IMR-90 (cell line): ENCODE measurements at regions not wholly inside any gene's neighbourhood (a gene's known extent, or its start where the extent isn't known, plus 50 kb on each side); places are given as distances from the start of the nearest gene placed in this dataset.

ENCODE experiments used
- ATAC-seq: fragments of 200-7000 bp; cut with Tn5 transposase; 2 replicates; pipeline ENCODE4 v1.9.1; 2020; ENCODE audit warnings: low read depth, mild to moderate bottlenecking, moderate library complexity
- BruUV-seq: library from RNA; stranded (reverse); fragments of 400-500 nt; replicated peaks from 2 replicates; lab custom pipeline; 2021; lab: Mats Ljungman, UMichigan
- CTCF ChIA-PET: fragments of 300-600 bp; formaldehyde crosslinking; extraction: SDS; loops from one replicate; lab custom pipeline; 2021; ENCODE audit warnings: antibody characterized with exemption; lab: Yijun Ruan, JAX
- POLR2A ChIA-PET: fragments of 300-600 bp; sonication (Branson Sonifier 250); formaldehyde crosslinking; loops from one replicate; lab custom pipeline; 2022; ENCODE audit warnings: antibody characterized with exemption; ENCODE audit not compliant: unreplicated experiment; lab: Charles Lee
- DNase-seq: peaks from one replicate; pipeline ENCODE4 v3.0.0; 2013
- H2AFZ ChIP-seq: replicated peaks from 2 replicates; pipeline ENCODE3; 2013; ENCODE audit warnings: low read length, mild to moderate bottlenecking; ENCODE audit not compliant: poor library complexity
- H2AK5ac ChIP-seq: 2 replicates; pipeline ENCODE4 v1.6.1; 2013; ENCODE audit warnings: low read depth, low read length, inconsistent platforms
- H2AK9ac ChIP-seq: replicated peaks from 2 replicates; pipeline ENCODE3; 2013; ENCODE audit warnings: mild to moderate bottlenecking, low read depth, low read length, moderate library complexity; ENCODE audit not compliant: poor library complexity
- H2BK120ac ChIP-seq: 2 replicates; pipeline ENCODE4 v1.6.1; 2013; ENCODE audit warnings: low read depth, low read length, inconsistent platforms
- H2BK15ac ChIP-seq: 3 replicates; pipeline ENCODE4 v1.6.1; 2013; ENCODE audit warnings: low read depth, low read length, inconsistent platforms
- H2BK20ac ChIP-seq: 2 replicates; pipeline ENCODE4 v1.6.1; 2013; ENCODE audit warnings: low read depth, mild to moderate bottlenecking, inconsistent platforms, low read length, moderate library complexity
- H2BK5ac ChIP-seq: 2 replicates; pipeline ENCODE4 v1.6.1; 2013; ENCODE audit warnings: mild to moderate bottlenecking, low read depth, low read length, inconsistent platforms; ENCODE audit not compliant: poor library complexity, severe bottlenecking
- H3K14ac ChIP-seq: replicated peaks from 2 replicates; pipeline ENCODE4 v1.6.1; 2013; ENCODE audit warnings: low read depth, low read length, inconsistent platforms
- H3K18ac ChIP-seq: 2 replicates; pipeline ENCODE4 v1.6.1; 2013; ENCODE audit warnings: low read depth, low read length, control low read depth
- H3K23ac ChIP-seq: 2 replicates; pipeline ENCODE4 v1.6.1; 2013; ENCODE audit warnings: low read depth, low read length, inconsistent platforms
- H3K27ac ChIP-seq: 2 replicates; pipeline ENCODE4 v1.5.1; 2013; ENCODE audit warnings: mild to moderate bottlenecking, control low read depth, low read length; ENCODE audit not compliant: insufficient read depth
- H3K27me3 ChIP-seq: 2 replicates; pipeline ENCODE4 v1.6.1; 2013; ENCODE audit warnings: low read length; ENCODE audit not compliant: control insufficient read depth, insufficient read depth
- H3K36me3 ChIP-seq: 2 replicates; pipeline ENCODE4 v1.6.1; 2013; ENCODE audit warnings: low read length, mixed read lengths; ENCODE audit not compliant: control insufficient read depth, insufficient read depth
- H3K4ac ChIP-seq: 2 replicates; pipeline ENCODE4 v1.6.1; 2013; ENCODE audit warnings: low read depth, low read length, inconsistent platforms
- H3K4me1 ChIP-seq: 2 replicates; pipeline ENCODE4 v1.6.1; 2013; ENCODE audit warnings: low read length, mixed read lengths; ENCODE audit not compliant: control insufficient read depth, insufficient read depth
- H3K4me2 ChIP-seq: 2 replicates; pipeline ENCODE4 v1.6.1; 2013; ENCODE audit warnings: low read depth, mild to moderate bottlenecking, control low read depth, low read length, moderate library complexity
- H3K4me3 ChIP-seq: 2 replicates; pipeline ENCODE4 v1.5.1; 2013; ENCODE audit warnings: low read depth, mild to moderate bottlenecking, control low read depth, low read length, moderate library complexity; ENCODE audit not compliant: insufficient read depth
- H3K56ac ChIP-seq: 2 replicates; pipeline ENCODE4 v1.6.1; 2013; ENCODE audit warnings: low read length, inconsistent platforms; ENCODE audit not compliant: insufficient read depth; ENCODE audit errors: extremely low read depth
- H3K79me1 ChIP-seq, 2 experiments: 2 replicates each; pipeline ENCODE4 v1.6.1; 2013; ENCODE audit warnings: low read length in 2 of 2, inconsistent platforms in 1 of 2, low read depth in 1 of 2
- H3K9ac ChIP-seq: 2 replicates; pipeline ENCODE4 v1.6.1; 2013; ENCODE audit warnings: low read depth, low read length, control low read depth
- H3K9me1 ChIP-seq: 2 replicates; pipeline ENCODE4 v1.6.1; 2013; ENCODE audit warnings: low read length, inconsistent platforms; ENCODE audit not compliant: insufficient read depth
- H3K9me3 ChIP-seq: 2 replicates; pipeline ENCODE4 v1.6.1; 2013; ENCODE audit warnings: low read length; ENCODE audit not compliant: control insufficient read depth, insufficient read depth
- H4K20me1 ChIP-seq: 2 replicates; pipeline ENCODE4 v1.6.1; 2013; ENCODE audit warnings: low read length, inconsistent platforms; ENCODE audit not compliant: insufficient read depth
- H4K5ac ChIP-seq: 2 replicates; pipeline ENCODE4 v1.6.1; 2013; ENCODE audit warnings: mild to moderate bottlenecking, low read depth, low read length, control low read depth
- H4K8ac ChIP-seq, 2 experiments: 2 replicates each; pipeline ENCODE4 v1.6.1; 2013; ENCODE audit warnings: low read depth in 2 of 2, low read length in 2 of 2, control low read depth in 1 of 2, inconsistent platforms in 1 of 2
- H4K91ac ChIP-seq: 2 replicates; pipeline ENCODE4 v1.6.1; 2013; ENCODE audit warnings: low read depth, low read length, inconsistent platforms; ENCODE audit not compliant: insufficient read depth
- BHLHE40 ChIP-seq: fragments of 150-350 bp; IDR thresholded peaks from 2 replicates; pipeline ENCODE4 v1.6.1; 2016; ENCODE audit warnings: mild to moderate bottlenecking, low read depth, low read length
- CEBPB ChIP-seq: IDR thresholded peaks from 2 replicates; pipeline ENCODE4 v1.6.1; 2012; ENCODE audit warnings: low read depth, low read length, improper control_type of control experiment
- CHD1 ChIP-seq: IDR thresholded peaks from 2 replicates; pipeline ENCODE4 v1.6.1; 2012; ENCODE audit warnings: low read depth, low read length, improper control_type of control experiment
- CTCF ChIP-seq: conservative IDR thresholded peaks from 2 replicates; pipeline ENCODE4 v1.5.1; 2012; ENCODE audit warnings: mild to moderate bottlenecking, low read depth, low read length, improper control_type of control experiment
- ELK1 ChIP-seq: fragments of 150-350 bp; IDR thresholded peaks from 2 replicates; pipeline ENCODE4 v1.6.1; 2016; ENCODE audit warnings: low read depth, mild to moderate bottlenecking, low read length, moderate library complexity, borderline replicate concordance
- FOS ChIP-seq: fragments of 150-350 bp; IDR thresholded peaks from 2 replicates; pipeline ENCODE4 v1.6.1; 2016; ENCODE audit warnings: low read depth, low read length
- MAFK ChIP-seq: IDR thresholded peaks from 2 replicates; pipeline ENCODE4 v1.6.1; 2012; ENCODE audit warnings: low read depth, low read length, improper control_type of control experiment
- MAZ ChIP-seq: IDR thresholded peaks from 2 replicates; pipeline ENCODE4 v1.6.1; 2012; ENCODE audit warnings: low read depth, mild to moderate bottlenecking, low read length, improper control_type of control experiment, moderate library complexity, borderline replicate concordance
- MXI1 ChIP-seq: IDR thresholded peaks from 2 replicates; pipeline ENCODE4 v1.6.1; 2012; ENCODE audit warnings: low read depth, mild to moderate bottlenecking, low read length, moderate library complexity, borderline replicate concordance
- POLR2A ChIP-seq: IDR thresholded peaks from 2 replicates; pipeline ENCODE4 v1.6.1; 2012; ENCODE audit warnings: mild to moderate bottlenecking, low read depth, low read length
- RAD21 ChIP-seq: IDR thresholded peaks from 2 replicates; pipeline ENCODE4 v1.6.1; 2012; ENCODE audit warnings: low read length, improper control_type of control experiment
- RFX5 ChIP-seq: IDR thresholded peaks from 2 replicates; pipeline ENCODE4 v1.8.0; 2012; ENCODE audit warnings: low read depth, mild to moderate bottlenecking, low read length, moderate library complexity
- SMC3 ChIP-seq: fragments of 150-350 bp; IDR thresholded peaks from 2 replicates; pipeline ENCODE4 v1.6.1; 2016; ENCODE audit warnings: low read depth, mild to moderate bottlenecking, antibody characterized with exemption, low read length, moderate library complexity
- dilution Hi-C: fragments of 300-500 bp; cut with HindIII; formaldehyde crosslinking; loops from one replicate; pipeline ENCODE4 v1.14.3; 2018; ENCODE audit warnings: low sequenced_read_pairs; ENCODE audit not compliant: unreplicated experiment
- in situ Hi-C: fragments of 300-500 bp; cut with MboI; formaldehyde crosslinking; loops from 3 replicates; pipeline ENCODE4 v1.14.3; 2019; ENCODE audit warnings: low sequenced_read_pairs, inconsistent platforms, mixed read lengths
- intact Hi-C: fragments of 100-400 bp; cut with micrococcal nuclease; formaldehyde crosslinking; loops from 2 replicates; pipeline ENCODE4 v1.10.0; 2022
- TF ChIP-seq, protein P1 (sequence below): fragments of 150-350 bp; IDR thresholded peaks from 2 replicates; pipeline ENCODE4 v1.6.1; 2017; ENCODE audit warnings: mild to moderate bottlenecking, antibody characterized with exemption, low read length, low read depth

DNA sequence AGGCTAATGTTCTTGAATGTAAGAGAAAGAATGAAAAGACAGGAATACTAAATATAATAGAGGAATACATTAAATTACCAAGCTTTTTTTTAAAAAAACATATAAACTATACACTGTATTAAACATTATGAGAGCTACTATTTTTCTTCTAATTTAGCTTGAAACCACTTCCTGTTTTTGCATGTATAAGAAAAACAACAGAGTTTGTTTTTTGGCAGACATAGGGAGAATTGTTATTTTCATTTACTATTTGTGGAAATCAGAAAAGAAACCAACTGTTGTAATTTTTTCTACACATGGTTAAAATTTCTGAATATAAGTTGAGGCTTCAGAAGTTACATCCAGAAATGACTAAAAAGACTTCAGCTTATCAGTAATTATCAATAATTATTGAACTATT lies 991.8 kb upstream of the GJE1 start:
- no peaks in the 10 kb centered on the region for H3K4me1 ChIP-seq
- no peak overlapping the region for H2BK5ac ChIP-seq
- ChIA-PET CTCF (no interaction called here), POLR2A (no interaction called here)
- H2BK120ac ChIP-seq, result no peak overlapping the region
- no peaks in the 10 kb centered on the region for H3K27me3 ChIP-seq
- H3K9me3 ChIP-seq, result no peaks in the 10 kb centered on the region
- intact Hi-C loops, result no loop called here
- no peak overlapping the region for H4K91ac ChIP-seq
- no peaks in the 10 kb centered on the region for H3K9me1 ChIP-seq
- dilution Hi-C loops, result no loop called here
- no peak overlapping the region for H3K9ac ChIP-seq
- H3K56ac ChIP-seq, result no peak overlapping the region
- no peak overlapping the region for H3K18ac ChIP-seq
- no peak overlapping the region for H4K5ac ChIP-seq
- in situ Hi-C loops, result no loop called here
- H3K14ac ChIP-seq, result no peak overlapping the region
- no peaks in the 10 kb centered on the region for H4K20me1 ChIP-seq
- no peaks in the 10 kb centered on the region for H3K36me3 ChIP-seq
- H3K23ac ChIP-seq, result no peak overlapping the region
- H3K27ac ChIP-seq, result no peak overlapping the region
- H4K8ac ChIP-seq, result no peak overlapping the region
- H2AK5ac ChIP-seq, result no peak overlapping the region
- H2BK15ac ChIP-seq, result no peak overlapping the region
- H3K79me1 ChIP-seq, result no peaks in the 10 kb centered on the region
- TF ChIP-seq, protein P1, sequence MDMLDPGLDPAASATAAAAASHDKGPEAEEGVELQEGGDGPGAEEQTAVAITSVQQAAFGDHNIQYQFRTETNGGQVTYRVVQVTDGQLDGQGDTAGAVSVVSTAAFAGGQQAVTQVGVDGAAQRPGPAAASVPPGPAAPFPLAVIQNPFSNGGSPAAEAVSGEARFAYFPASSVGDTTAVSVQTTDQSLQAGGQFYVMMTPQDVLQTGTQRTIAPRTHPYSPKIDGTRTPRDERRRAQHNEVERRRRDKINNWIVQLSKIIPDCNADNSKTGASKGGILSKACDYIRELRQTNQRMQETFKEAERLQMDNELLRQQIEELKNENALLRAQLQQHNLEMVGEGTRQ, result no peak
- TF ChIP-seq POLR2A, result no peak
- no peak for TF ChIP-seq CHD1
- TF ChIP-seq ELK1, result no peak
- TF ChIP-seq CTCF, result no peak
- TF ChIP-seq MAZ, result no peak
- no peak for TF ChIP-seq MXI1
- no peak for TF ChIP-seq CEBPB
- no peak for TF ChIP-seq FOS
- TF ChIP-seq MAFK, result no peak
- no peak for TF ChIP-seq RFX5
- no peak for TF ChIP-seq SMC3
- no peak for TF ChIP-seq RAD21
- no peak for TF ChIP-seq BHLHE40
- BruUV-seq, result no TSS peak
- no peak for ATAC-seq
- no peak overlapping the region for H3K4me2 ChIP-seq
- H2AK9ac ChIP-seq, result no peak overlapping the region
- no peak overlapping the region for H2AFZ ChIP-seq
- DNase-seq, result no peak
- no peak overlapping the region for H3K4me3 ChIP-seq
- H3K4ac ChIP-seq, result no peak overlapping the region
- H2BK20ac ChIP-seq, result no peak overlapping the region
